HFF-Myc (cell line): ENCODE measurements at regions not wholly inside any gene's neighbourhood (a gene's known extent, or its start where the extent isn't known, plus 50 kb on each side); places are given as distances from the start of the nearest gene placed in this dataset.

Experiments
- DNase-seq: peaks from one replicate; pipeline ENCODE4 v3.0.0-alpha.2; 2011; ENCODE audit warnings: low read depth; ENCODE audit errors: extremely low read depth
- H3K4me3 ChIP-seq: replicated peaks from 2 replicates; pipeline ENCODE4 v1.5.1; 2011; ENCODE audit warnings: low read depth, mild to moderate bottlenecking, control low read depth, low read length
- TF ChIP-seq, protein P1 (sequence below): IDR thresholded peaks from 2 replicates; pipeline ENCODE4 v1.5.1; 2012; ENCODE audit warnings: mild to moderate bottlenecking, low read depth, low read length, control low read depth; ENCODE audit errors: missing control alignments

GRCh38 chr20:62567246-62568044 is 74.9 kb upstream of the SLCO4A1 start:
- TF ChIP-seq, protein P1, sequence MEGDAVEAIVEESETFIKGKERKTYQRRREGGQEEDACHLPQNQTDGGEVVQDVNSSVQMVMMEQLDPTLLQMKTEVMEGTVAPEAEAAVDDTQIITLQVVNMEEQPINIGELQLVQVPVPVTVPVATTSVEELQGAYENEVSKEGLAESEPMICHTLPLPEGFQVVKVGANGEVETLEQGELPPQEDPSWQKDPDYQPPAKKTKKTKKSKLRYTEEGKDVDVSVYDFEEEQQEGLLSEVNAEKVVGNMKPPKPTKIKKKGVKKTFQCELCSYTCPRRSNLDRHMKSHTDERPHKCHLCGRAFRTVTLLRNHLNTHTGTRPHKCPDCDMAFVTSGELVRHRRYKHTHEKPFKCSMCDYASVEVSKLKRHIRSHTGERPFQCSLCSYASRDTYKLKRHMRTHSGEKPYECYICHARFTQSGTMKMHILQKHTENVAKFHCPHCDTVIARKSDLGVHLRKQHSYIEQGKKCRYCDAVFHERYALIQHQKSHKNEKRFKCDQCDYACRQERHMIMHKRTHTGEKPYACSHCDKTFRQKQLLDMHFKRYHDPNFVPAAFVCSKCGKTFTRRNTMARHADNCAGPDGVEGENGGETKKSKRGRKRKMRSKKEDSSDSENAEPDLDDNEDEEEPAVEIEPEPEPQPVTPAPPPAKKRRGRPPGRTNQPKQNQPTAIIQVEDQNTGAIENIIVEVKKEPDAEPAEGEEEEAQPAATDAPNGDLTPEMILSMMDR, result no peak
- no peak for DNase-seq
- no peak overlapping the region for H3K4me3 ChIP-seq

DNA sequence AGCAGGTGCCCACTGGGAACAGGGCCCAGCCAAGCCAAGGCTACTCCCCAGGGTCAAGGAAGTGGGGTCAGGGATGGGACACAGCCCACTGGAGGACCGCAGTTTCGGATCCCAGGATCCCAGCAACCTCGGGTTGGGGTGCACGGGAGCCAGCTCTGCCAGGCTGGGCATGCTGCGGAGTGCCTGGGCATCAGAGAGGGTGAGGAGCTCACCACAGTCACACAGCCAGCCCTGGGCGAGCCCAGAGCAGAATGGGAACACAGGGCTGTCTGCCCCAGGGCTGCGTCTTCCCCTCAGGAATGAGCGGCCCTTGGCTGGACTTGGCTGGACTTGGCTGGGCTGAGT is 74.3 kb upstream of the SLCO4A1 start:
- DNase-seq, result no peak
- H3K4me3 ChIP-seq, result no peak overlapping the region
- TF ChIP-seq, protein P1, result no peak

GRCh38 chr20:62569615-62570014 is 72.7 kb upstream of the SLCO4A1 start:
- no peak overlapping the region for H3K4me3 ChIP-seq
- TF ChIP-seq, protein P1, result no peak
- DNase-seq, result no peak

DNA sequence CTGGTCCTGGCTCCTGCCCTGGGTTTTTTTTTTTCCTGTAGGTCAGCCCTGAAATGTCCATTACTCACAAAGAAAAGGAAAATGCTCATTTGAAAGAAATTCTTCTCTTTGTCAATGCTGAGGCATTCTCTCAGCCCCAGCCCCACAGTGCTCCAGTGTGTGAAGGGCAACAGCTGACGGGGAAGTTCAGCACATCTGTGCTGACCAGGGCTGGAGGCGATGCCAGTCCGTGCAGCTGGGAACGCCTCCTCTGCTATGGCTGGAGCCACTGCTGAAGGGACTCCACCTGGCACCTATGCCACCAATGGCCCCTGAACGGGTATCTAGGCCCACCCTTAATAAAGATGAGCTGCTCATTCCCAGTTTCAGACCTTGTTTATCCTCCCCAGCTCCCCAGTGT is 71.9 kb upstream of the SLCO4A1 start:
- no peak overlapping the region for H3K4me3 ChIP-seq
- no peak for DNase-seq
- TF ChIP-seq, protein P1, result no peak

DNA sequence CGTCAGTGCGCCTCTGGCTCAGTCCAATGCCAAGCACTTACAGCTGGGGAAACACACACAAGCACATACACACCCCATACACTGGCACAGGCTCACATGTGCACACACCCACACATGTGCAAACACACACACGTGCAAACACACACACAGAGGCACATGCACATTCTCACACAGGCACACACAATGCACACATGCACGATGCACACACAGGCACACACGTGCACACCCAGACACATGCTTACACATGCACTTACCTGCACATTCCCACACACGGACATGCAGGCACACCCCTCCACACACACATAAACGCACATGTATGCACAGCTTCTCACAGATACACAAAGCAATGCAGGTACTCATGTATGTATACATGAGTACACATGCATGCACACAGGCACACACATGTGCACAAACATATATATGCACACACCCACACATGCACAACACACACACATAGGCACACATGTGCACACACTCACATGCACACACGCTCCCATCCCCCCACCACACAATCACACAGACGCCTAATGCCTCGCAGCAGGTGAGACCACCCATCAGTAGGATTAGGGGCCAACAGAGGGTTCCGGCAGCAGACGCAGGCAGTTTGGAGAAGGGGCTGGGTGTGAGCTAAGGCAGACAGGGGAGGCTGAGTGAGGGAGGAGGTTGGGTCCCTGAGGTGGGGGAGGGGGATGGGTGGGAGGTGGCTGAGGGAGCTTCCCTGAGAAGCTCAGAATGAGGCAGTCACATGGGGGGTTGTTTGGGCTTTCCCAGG is 71.2 kb upstream of the SLCO4A1 start:
- no peak for DNase-seq
- TF ChIP-seq, protein P1, result no peak
- no peak overlapping the region for H3K4me3 ChIP-seq

DNA sequence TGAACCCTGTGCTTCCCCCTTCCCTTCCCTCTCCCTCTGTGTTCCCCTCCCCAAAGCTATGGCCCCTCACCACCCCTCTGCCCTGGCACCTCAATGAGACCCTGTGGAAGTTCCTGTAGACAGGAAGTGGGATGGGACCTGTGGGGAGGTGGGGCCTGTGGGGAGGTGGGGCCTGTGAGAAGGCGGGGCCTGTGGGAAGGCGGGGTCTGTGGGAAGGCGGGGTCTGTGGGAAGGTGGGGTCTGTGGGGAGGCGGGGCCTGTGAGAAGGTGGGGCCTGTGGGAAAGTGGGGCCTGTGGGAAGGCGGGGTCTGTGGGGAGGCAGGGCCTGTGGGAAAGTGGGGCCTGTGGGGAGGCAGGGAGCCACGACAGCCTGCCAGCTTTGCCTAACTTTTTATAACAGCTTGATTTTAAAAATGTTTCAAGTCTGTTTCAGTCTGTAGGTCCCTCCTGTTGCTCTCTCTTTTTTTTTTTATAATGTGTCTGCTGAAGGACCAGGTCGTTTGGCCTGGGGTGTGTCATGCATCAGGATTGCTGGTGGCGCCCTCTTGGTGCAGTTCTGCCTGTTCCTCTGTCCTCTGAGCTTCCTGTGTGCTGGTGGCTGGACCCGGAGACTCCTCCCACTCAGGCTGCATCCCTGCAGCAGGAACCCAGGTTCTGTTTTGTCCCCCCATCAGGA is 70.5 kb upstream of the SLCO4A1 start:
- H3K4me3 ChIP-seq, result no peak overlapping the region
- TF ChIP-seq, protein P1, result peak; percentile 17
- DNase-seq, result no peak
